ENCODE measurements at regions not wholly inside any gene's neighbourhood (a gene's known extent, or its start where the extent isn't known, plus 50 kb on each side); places are given as distances from the start of the nearest gene placed in this dataset.

- no peaks in the 10 kb centered on the region for H3K27me3 ChIP-seq (ENCODE audit: control insufficient read depth, insufficient read depth, low read length)
- DNase-seq: no peak
These were observed 223.8 kb downstream of the CMPK2 start for GRCh38 chr2:6641956-6642355.

GRCh38 chr2:6644261-6644660, 221.4 kb downstream of the CMPK2 start:
- no peak for DNase-seq
- Histone ChIP-seq H3K27me3 (ENCODE audit: control insufficient read depth, insufficient read depth, low read length) (no peaks in the 10 kb centered on the region), H3K4me3 (ENCODE audit: insufficient read depth, low read depth, low read length) (no peak overlapping the region), H3K36me3 (replicated peaks; ENCODE audit: control insufficient read depth, insufficient read depth, low read length) (no peaks in the 10 kb centered on the region)

More at GRCh38 chr2:6641956-6642355, 223.8 kb downstream of the CMPK2 start:
- no peaks in the 10 kb centered on the region for H3K36me3 ChIP-seq (replicated peaks; ENCODE audit: control insufficient read depth, insufficient read depth, low read length)
- no peak overlapping the region for H3K4me3 ChIP-seq (ENCODE audit: insufficient read depth, low read depth, low read length)

GRCh38 chr2:6645004-6645403, 220.7 kb downstream of the CMPK2 start:
- H3K4me3 ChIP-seq (ENCODE audit: insufficient read depth, low read depth, low read length): no peak overlapping the region
- DNase-seq: no peak

DNA sequence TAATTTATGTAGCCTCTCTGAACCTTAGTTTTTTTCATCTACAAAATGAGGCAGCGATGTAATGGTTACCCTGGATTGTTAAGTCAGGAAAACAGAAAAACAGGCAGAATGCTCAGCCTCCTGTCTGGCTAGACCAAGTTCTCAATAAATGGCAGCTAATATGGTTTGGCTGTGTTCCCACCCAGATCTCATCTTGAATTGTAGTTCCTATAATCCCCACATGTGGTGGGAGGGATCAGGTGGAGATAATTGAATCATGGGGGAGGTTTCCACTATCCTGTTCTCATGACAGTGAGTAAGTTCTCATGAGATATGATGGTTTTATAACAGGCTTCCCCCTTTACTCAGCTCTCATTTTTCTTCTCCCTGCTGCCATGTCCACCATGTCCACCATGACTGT, 220.0 kb downstream of the CMPK2 start:
- Histone ChIP-seq H3K4me3 (ENCODE audit: insufficient read depth, low read depth, low read length) (no peak overlapping the region), H3K36me3 (replicated peaks; ENCODE audit: control insufficient read depth, insufficient read depth, low read length) (no peaks in the 10 kb centered on the region), H3K27me3 (ENCODE audit: control insufficient read depth, insufficient read depth, low read length) (no peaks in the 10 kb centered on the region)
- DNase-seq: no peak

More at GRCh38 chr2:6645004-6645403, 220.7 kb downstream of the CMPK2 start:
- Histone ChIP-seq H3K27me3 (ENCODE audit: control insufficient read depth, insufficient read depth, low read length) (no peaks in the 10 kb centered on the region), H3K36me3 (replicated peaks; ENCODE audit: control insufficient read depth, insufficient read depth, low read length) (no peaks in the 10 kb centered on the region)

GRCh38 chr2:6647046-6647445, 218.7 kb downstream of the CMPK2 start:
- Histone ChIP-seq H3K27me3 (ENCODE audit: control insufficient read depth, insufficient read depth, low read length) (no peaks in the 10 kb centered on the region), H3K4me3 (ENCODE audit: insufficient read depth, low read depth, low read length) (no peak overlapping the region), H3K36me3 (replicated peaks; ENCODE audit: control insufficient read depth, insufficient read depth, low read length) (no peaks in the 10 kb centered on the region)
- no peak for DNase-seq

GRCh38 chr2:6648596-6649247, 217.0 kb downstream of the CMPK2 start:
- no peaks in the 10 kb centered on the region for H3K36me3 ChIP-seq (replicated peaks; ENCODE audit: control insufficient read depth, insufficient read depth, low read length)
- no peak overlapping the region for H3K4me3 ChIP-seq (ENCODE audit: insufficient read depth, low read depth, low read length)
- no peaks in the 10 kb centered on the region for H3K27me3 ChIP-seq (ENCODE audit: control insufficient read depth, insufficient read depth, low read length)
- DNase-seq: no peak

DNA sequence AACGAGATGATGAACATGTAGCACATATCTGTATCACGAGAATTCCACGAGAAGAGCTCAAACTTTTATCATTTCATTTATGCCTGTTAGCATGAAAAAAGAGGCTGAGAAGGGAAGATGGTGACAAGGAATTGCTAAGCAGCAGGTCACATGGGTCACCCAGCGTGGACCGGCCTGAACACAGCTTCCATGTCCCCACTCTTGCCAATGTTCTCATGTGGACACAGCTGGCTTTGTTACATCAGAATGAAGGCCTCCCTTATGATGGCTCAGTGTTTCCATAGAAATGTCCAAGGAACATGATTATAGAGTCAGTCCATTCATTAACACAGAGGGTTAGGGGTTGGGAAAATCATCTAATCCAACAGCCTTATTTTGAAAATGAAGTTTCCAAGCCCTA, 215.4 kb downstream of the CMPK2 start:
- no peak for DNase-seq
- Histone ChIP-seq H3K4me3 (ENCODE audit: insufficient read depth, low read depth, low read length) (no peak overlapping the region), H3K27me3 (ENCODE audit: control insufficient read depth, insufficient read depth, low read length) (no peaks in the 10 kb centered on the region), H3K36me3 (replicated peaks; ENCODE audit: control insufficient read depth, insufficient read depth, low read length) (no peaks in the 10 kb centered on the region)

GRCh38 chr2:6652251-6652650, 213.5 kb downstream of the CMPK2 start:
- Histone ChIP-seq H3K36me3 (replicated peaks; ENCODE audit: control insufficient read depth, insufficient read depth, low read length) (no peaks in the 10 kb centered on the region), H3K27me3 (ENCODE audit: control insufficient read depth, insufficient read depth, low read length) (no peaks in the 10 kb centered on the region), H3K4me3 (ENCODE audit: insufficient read depth, low read depth, low read length) (no peak overlapping the region)
- no peak for DNase-seq

DNA sequence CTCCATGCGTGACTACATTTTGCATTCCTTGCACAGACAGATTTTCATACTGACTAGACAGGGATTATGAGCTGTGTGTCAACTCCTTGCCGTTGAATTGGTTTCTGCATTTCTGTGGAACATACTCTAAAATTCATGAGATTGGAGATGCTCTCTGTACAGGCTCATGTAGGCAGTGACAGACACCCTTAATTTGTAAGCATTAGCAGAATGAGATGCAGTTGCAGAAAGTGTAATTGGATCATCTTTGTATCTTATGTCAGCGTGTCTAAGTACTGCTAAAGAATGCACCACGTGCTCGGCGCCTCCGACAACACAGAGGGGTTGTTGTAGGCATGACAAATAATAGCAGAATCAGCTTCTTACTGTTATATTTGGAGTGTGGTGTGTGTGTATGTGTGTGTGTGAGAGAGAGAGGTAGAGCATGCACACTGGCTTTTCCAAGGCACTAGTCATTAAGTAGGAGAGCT, 212.4 kb downstream of the CMPK2 start:
- H3K4me3 ChIP-seq (ENCODE audit: insufficient read depth, low read depth, low read length): no peak overlapping the region

DNA sequence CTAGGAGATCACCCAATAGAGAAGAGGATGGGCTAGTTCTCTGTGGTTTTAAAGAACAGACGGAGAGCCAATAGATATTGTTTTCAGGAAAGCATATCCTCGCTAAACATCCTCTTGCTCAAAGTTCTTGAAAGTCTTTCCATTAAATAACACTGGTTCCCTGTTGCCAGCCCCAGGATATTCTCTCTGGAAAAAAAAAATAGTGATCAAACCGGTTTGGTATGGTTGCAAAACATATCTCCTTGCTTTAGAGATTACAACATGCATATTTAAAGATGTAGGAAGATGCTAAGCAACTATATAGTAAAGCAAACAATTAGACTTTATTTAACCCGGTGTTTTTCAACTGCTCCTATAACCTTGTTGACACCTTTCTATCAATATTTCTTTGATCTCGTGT, 211.4 kb downstream of the CMPK2 start:
- H3K4me3 ChIP-seq (ENCODE audit: insufficient read depth, low read depth, low read length): no peak overlapping the region
- H3K27me3 ChIP-seq (ENCODE audit: control insufficient read depth, insufficient read depth, low read length): no peaks in the 10 kb centered on the region
- DNase-seq: no peak
- H3K36me3 ChIP-seq (replicated peaks; ENCODE audit: control insufficient read depth, insufficient read depth, low read length): no peaks in the 10 kb centered on the region

More for the DNA sequence above, 212.4 kb downstream of the CMPK2 start:
- no peak for DNase-seq
- Histone ChIP-seq H3K36me3 (replicated peaks; ENCODE audit: control insufficient read depth, insufficient read depth, low read length) (no peaks in the 10 kb centered on the region), H3K27me3 (ENCODE audit: control insufficient read depth, insufficient read depth, low read length) (no peaks in the 10 kb centered on the region)

- H3K27me3 ChIP-seq (ENCODE audit: control insufficient read depth, insufficient read depth, low read length): no peaks in the 10 kb centered on the region
- DNase-seq: no peak
- H3K36me3 ChIP-seq (replicated peaks; ENCODE audit: control insufficient read depth, insufficient read depth, low read length): no peaks in the 10 kb centered on the region
- no peak overlapping the region for H3K4me3 ChIP-seq (ENCODE audit: insufficient read depth, low read depth, low read length)
These were observed 209.1 kb downstream of the CMPK2 start for GRCh38 chr2:6656633-6657032.

- DNase-seq: no peak
- H3K36me3 ChIP-seq (replicated peaks; ENCODE audit: control insufficient read depth, insufficient read depth, low read length): no peaks in the 10 kb centered on the region
- no peaks in the 10 kb centered on the region for H3K27me3 ChIP-seq (ENCODE audit: control insufficient read depth, insufficient read depth, low read length)
- no peak overlapping the region for H3K4me3 ChIP-seq (ENCODE audit: insufficient read depth, low read depth, low read length)
These were observed 208.6 kb downstream of the CMPK2 start for GRCh38 chr2:6657136-6657535.

- DNase-seq: no peak
- no peak overlapping the region for H3K4me3 ChIP-seq (ENCODE audit: insufficient read depth, low read depth, low read length)
These were observed 207.9 kb downstream of the CMPK2 start for GRCh38 chr2:6657855-6658254.

DNA sequence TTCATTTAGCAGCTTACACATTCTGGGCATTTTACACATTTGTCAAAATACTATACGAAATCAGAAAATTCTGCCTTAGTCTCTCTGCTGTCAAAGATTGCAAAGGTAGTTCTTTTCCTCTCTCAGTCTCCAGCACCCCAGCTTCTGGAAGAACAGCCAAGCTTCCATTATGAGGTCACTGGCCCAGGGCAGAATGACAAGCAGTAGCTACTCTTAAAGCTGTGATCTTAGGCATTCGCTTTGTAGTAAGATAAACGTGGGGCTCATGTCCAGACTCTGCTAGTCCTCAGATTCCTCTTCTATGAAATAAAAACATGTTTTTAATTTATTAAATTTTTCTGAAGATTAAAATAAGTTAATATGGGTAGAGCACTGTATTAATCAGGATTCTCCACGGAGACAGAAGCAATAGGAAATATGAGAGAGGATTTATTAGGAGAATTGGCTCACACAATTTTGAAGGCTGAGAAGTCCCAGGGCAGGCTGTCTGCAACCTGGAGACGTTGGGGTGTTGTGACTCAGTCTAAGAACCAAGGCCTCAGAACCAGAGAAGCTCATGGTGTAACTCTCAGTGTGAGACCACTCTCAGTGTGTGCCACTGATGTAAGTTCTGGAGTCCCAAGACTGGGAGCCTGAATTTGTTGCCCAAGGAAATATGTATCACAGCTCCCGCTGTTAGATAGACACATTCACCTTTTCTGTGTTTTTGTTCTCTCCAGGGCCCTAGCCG, 201.2 kb downstream of the CMPK2 start:
- no peaks in the 10 kb centered on the region for H3K27me3 ChIP-seq (ENCODE audit: control insufficient read depth, insufficient read depth, low read length)
- no peak for DNase-seq
- H3K36me3 ChIP-seq (replicated peaks; ENCODE audit: control insufficient read depth, insufficient read depth, low read length): no peaks in the 10 kb centered on the region
- no peak overlapping the region for H3K4me3 ChIP-seq (ENCODE audit: insufficient read depth, low read depth, low read length)

More at GRCh38 chr2:6657855-6658254, 207.9 kb downstream of the CMPK2 start:
- no peaks in the 10 kb centered on the region for H3K27me3 ChIP-seq (ENCODE audit: control insufficient read depth, insufficient read depth, low read length)
- no peaks in the 10 kb centered on the region for H3K36me3 ChIP-seq (replicated peaks; ENCODE audit: control insufficient read depth, insufficient read depth, low read length)
